ENCODE measurements at regions not wholly inside any gene's neighbourhood (a gene's known extent, or its start where the extent isn't known, plus 50 kb on each side); places are given as distances from the start of the nearest gene placed in this dataset.
"Not testable (repeated sequence)": the region's sequence is repeated elsewhere in the genome, so short reads cannot be mapped to it uniquely, and the experiment has no call there.

DNA sequence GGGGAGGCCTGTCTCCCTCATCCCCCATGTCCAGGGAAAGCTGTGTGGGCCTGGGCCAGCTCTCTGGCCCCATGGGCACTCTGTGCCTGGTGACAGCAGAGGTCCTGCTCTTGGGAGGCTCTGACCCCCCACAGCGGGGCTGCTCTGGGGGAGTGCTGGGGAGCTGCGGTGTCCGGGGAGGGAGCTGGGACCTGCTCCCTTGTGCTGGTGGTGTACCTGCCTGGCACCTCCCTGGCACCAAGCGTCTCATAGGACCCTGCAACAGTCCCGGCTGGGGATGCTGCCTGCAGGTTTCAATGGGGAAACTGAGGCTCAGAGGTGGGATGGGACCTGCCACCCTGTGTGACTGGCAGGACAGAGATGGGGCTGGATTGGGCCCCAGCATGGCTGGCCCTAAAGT, 111.3 kb downstream of the KIF26A start:
- DNase-seq (ENCODE audit: low read depth, low spot score) = no peak

DNA sequence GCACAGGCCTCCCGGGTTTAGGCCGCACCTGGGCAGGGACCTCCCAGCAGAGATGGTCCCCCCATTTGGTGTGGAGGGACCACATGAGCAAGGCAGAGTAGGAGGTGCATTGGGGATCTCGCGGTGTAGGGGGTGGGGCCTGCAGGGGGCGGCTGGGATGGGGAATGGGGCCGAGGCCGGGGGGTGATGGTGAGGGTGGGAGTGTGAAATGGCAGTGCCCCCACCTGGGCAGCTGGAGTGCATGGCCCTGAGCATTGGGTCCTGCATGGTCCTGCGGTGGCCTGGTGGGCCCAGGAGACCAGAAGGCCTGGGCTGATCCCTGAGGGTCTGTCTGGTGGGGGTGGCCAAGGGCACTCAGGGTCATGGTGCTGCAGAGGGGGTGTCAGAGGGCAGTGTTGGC, 111.8 kb downstream of the KIF26A start:
- DNase-seq (ENCODE audit: low read depth, low spot score) = no peak

DNA sequence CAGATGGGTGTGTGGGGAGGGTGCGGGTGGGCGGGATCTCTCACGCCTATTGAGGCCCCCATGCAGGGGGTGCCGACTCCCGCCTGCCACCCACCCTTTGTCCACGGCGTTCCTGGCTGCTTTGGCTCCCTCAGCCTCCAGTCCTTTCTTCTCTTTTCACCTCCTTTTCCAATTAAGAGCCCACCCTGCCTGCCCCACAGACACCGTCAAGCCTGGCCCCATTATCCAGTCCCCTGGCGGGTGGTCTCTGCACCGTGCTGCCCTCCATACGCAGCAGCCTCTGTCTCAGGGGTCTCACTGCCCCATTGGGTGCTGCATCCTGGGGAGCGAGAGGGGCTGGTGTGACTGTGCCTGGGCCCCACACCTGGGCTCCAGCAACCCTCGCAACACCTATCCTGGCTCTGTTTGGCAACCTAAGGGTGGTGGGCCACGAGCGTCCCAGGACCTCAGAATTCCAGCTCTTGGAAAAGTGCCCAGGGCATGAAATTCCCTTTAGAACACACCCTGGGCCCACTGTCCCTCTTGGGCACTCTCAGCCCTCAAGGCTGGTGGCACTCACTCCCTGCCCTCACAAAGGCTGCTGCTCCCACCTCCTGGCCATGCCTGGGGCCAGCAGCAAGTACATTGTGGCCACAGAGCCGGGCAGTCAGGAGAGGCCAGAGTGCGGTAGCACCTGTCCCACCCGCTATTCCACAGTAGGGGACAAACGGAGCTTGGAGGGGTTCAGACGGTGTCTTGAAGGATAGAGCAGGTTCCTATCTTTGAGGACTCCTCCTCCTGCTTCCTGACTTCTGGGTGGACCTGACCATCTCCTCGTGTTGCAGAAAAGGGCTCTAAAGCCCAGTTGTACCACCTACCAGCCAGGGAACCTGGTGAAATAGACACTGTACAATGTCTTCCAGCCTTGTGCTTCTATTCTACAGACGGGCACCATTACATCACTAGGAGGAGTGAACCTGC, 114.1 kb downstream of the KIF26A start:
- DNase-seq (ENCODE audit: low read depth, low spot score) = no peak

DNA sequence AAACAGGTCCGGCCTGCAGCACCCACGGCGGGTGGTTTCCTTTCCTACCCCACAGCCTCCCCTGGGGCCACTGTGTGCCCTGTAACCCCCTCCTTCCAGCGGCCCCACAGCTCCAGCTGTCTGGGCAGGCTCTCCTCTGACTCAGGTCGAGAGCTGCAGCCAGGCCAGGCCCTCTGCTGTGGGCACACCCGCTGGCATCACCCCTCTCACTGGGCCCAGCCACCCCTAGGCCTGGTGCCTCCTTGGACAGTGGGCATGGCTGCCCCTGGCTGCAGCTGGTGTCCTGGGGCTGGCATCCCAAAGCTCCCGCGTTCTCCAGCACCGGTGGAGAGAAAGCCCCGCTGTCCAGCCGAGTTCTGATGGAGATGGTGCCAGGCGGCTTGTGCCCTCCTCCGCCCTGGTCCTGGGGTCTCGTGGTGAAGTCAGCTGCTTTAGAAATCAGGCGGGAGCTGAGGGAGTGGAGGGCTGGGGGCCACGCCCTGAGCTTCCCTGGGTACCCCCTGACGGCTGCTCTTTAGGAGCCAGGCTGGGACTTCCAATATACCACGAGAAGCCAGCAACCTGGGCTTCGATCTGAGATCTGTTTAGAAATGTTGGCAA, 114.9 kb downstream of the KIF26A start:
- DNase-seq (ENCODE audit: low read depth, low spot score) = no peak

DNA sequence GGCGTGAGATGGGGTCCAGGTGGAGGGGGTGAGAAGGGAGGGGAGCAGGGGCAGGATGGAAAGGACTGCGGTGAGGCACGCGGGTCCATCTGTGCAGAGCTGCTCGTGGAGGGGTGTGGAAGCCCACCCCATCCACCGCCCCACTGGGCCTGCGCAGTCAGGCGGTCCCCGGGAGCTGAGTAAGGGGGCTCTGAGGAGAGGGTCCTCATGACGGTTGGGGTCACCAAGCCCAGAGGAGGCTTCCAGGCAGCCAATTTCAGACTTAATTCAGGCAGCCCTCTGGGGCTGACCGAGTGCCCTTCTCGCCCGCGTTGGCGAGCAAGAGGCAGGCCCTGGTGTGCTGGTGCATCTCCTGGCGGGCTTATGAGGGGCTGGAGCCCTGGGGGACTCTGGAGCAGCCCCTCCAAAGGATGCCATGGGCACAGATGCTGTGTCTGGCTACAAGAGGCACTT, 115.5 kb downstream of the KIF26A start:
- no peak for DNase-seq (ENCODE audit: low read depth, low spot score)

DNA sequence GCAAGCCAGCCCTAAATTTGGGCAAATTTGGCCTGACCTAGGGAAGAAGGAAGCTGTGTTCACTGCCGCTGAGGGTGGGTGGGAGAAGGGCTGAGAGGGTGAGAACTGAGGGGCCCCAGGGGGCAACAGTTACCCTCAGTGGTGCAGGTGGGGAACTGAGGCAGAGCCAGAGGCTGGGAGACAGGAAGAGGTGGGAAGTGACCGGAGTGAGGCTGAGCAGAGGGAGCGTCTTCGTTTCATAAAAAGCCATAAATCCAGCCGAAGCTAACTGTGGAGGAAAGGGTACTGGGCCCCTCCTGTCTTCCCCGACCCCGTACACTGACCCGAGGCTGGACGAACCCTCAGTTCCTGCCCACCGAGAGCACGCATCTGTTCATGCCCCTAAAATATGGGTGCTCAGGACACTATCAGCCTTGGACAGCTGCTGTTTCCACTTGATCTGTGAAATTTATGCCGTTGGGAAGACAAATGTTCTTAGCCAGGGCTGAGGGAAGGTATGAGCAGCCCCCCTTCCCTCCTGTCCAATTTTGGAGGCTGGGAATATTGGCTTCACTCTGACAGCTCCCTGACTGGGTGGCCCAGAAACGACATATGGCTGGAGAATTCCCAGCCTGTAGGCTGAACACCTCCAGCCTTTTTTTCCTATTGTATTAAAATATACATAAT, 116.5 kb downstream of the KIF26A start:
- DNase-seq (ENCODE audit: low read depth, low spot score) = no peak

DNA sequence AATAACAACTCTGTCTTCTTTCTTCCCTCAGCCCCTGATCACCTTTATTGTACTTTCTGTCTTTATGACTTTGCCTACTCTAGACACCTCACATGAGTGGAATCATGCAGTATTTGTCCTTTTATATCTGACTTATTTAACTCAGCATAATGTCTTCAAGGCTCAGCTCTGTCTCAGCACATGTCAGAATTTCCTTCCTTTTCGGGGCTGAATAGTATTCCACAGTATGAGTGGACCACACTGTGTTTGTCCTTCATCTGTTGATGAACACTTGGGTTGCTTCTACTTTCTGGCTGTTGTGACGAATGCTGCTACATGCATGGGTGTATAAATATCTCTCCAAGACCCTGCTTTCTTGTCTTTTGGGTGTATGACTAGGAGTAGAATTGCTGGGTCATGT, 117.6 kb downstream of the KIF26A start:
- no peak for DNase-seq (ENCODE audit: low read depth, low spot score)

DNA sequence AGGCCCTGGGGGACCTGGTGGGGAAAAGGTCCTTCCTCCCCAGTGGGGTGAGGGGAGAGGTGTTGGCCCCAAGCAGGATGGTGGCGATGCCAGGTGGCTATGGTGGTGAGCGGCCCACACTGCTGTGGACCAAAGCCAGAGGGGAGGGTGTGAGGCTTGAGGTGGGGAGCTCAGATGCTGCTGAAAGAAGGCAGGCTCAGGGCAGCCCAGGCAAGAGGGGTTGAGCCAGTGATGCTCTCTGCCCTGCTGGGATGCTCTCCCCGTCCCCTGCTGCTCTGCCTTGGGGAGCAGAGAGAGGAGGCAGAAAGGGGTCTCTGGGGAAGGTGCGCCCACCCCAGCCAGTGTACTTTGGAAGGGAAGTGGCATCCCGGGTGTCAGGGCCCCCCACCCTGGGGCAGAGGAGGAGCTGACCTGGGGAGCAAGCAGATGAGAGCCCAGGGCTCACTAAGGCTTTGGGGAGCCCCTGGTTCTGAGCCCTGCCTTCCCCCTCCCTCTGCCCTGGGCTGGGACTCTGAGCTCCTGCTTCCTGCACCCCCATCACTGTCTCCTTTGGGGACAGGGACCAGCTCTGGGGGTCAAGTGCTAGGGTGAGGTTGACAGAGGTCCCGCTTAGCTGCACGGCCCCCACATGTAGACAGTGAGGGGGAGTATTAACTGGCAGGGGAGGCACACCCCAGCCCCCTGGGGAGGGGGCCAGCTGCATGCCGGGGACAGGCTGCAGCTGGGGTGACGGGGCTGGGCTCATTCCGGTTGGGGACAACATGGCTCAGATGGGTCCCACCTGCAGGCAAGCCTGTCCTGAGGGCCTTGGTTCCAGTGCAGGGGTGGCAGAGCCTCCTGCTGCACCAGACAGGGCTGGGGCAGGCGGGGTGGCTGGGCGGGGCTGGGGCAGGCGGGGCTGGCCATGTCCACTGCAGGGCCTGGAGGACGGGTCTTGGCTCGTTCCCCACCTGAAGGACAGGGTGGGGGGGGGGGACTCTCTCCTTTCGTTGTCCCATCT, 124.4 kb downstream of the KIF26A start:
- DNase-seq (ENCODE audit: low read depth, low spot score) = no peak

DNA sequence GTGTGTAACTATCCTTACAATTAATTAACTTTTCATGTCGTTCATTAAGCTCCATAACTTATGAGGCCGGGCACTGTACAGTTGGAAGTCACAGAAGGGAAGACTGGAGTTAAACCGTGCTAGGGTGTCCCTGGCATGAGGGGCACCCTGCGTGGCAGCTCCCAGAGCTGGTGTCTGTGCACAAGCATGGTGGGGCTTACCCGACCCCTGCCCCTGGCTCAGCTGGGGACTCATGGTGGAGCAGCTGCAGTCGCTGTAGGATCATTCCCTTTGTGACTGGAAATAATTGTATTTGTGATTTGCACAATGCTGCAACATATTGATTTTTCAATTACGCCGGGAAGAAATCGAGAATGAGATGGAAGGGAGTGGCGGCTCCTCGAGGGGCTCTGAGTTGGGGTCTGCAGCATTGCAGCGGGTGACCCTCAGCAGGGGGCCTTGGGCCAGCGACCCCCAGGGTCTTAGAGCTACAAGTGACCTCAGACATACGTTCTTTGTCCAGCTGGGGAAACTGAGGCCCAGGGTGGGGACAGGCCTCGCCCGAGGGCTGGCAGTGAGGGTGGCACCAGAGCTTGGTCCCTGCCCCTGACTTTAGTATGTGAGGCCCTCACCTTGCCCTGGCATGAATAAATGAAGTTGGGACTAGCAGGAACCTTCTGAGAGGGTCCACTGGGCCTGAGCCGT, 125.4 kb downstream of the KIF26A start:
- DNase-seq (ENCODE audit: low read depth, low spot score) = no peak

DNA sequence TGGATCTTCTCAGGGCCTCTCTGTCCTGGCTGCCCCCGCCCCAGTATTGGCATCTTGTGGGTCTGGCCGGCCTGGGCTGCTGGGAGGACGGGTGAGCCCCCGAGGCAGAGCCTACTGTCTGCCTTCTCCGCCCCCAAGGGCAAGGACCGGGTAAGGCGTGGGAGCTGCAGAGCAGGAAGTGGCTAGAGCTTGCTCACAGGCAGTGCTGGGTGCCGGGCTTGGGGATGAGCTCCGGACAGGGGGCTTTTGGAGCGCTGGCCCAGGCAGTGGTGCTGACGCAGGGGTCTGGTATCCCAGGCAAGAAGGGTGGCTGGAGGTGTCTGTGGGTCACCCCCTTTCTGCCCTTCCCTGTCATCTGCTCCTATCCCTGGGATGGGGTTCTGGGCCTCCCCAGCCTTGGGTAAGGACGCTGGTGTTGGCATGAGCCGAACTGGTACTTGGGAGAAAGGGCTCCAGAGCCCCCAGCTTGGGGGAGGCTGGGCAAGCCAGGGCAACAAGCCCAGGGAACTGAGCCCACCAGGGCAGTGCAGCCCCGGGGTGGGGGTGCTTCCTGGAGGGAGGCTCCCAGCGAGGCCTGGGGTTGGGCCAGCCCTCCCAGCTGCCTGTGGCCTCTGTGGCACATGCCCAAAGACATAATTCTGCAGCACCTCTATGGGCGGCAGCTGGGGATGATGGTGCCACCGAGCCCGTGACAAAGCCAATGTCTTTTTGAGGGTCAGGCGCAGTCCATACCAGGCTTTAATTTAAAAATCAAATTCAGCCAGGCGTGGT, 126.3 kb downstream of the KIF26A start:
- DNase-seq (ENCODE audit: low read depth, low spot score) = no peak

DNA sequence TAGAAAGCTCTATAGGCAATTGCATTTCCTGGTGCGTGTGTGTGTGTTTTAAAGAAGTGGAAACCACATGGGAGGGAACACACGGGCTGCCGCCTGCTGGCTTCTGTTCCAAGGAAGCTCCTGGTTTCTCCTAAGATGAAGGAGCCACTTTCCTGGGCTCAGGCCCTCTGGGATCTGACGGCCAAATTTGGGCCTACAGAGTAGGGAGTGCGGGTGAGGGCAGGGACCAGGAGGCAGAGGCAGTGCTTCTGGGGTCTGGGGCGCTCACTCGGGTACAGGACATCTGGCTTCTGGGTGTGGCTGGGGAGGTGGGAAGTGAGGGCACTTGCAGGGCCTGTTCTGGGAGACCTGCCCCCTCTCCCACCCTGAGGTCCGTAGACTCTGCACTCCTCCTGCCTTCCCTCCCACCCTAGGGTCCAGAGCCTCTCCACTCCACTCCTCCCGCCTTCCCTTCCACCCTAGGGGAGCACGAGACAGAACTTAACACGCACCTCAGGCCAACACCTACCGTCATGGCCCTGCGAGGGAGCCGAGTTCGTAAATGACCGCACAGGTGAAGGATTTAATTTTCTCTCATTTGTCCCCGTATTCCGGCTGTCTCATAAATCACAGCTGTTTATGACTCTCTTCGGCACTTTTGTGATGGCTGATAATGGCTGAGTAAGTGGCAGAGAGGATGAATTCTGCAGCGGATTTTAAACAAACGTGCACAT, 127.7 kb downstream of the KIF26A start:
- DNase-seq (ENCODE audit: low read depth, low spot score) = no peak

DNA sequence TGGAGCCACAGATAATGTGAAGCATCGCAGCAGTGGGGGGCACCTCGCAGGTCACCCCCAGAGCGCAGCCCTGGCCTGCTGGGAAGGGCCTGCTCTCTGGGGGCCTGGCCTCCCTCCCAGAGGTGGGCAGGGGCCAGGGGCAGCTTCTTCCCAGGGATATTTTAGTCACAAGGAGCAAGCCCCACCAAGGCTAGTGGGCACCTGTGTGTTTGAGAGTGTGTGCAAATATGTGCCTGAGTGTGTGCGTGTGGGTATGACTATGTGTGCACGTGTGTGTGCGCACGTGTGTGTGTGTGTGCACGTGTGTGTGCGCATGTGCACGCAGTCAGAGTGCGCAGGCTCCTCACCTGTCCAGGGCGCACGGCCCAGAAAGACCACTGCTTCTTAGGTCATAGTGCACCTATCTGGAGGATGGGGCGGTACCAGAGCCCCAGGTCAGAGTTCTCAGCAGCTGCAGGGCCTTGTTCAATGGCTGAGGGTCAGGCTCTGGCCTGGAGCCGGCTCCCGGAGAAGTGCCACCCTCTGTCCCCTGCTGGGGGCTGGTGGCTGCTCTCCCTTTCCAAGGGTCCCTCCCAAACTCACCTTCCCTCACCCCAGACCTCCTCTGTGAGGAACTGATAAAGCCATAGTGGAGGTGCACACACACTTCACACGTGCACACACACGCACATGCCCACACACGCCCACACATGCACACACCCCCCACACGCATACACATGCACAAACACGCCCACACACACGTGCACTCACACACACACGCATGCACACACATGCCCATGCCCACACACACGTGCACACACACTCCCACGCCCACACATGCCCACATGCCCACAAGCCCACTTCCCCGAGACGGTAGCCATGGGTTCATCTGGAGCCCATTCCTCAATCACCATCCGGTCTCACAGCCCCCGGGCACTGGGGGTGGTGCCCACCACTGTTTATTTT, 128.5 kb downstream of the KIF26A start:
- DNase-seq (ENCODE audit: low read depth, low spot score) = no peak

DNA sequence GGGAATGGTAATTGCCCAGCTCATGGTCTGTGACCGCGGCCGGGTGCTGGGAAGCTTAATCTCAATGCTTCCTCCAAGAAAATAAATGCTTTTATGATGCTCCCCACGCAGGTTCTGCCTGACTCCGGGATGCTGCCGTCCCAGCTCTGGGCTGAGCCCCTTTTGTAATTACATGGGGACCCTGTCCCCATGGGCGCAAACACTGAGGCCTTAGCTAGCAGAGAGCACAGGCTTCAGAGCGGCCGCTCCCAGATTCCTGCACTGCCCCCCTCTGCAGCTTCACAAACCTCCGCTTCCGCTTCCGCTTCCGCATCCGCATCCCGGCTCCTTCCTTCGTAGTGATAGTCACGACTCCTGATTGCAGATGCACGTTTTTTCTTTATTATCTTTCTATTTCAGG, 129.5 kb downstream of the KIF26A start:
- no peak for DNase-seq (ENCODE audit: low read depth, low spot score)

DNA sequence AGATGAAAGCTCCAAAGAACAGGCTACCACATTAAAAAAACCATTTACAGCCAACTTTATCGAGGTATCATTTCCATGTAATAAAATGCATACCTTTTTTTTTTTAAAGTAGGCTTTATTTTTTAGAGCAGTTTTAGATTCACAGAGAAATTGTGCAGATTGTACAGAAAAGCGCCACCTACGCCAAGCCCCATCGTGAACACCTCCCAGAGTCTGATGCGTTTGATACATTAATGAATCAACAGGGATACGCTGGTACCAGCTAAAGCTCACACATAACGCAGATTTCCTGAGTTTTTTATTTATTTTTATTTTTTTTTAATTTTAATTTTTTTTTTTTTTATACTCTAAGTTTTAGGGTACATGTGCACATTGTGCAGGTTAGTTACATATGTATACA, 129.9 kb downstream of the KIF26A start:
- no peak for DNase-seq (ENCODE audit: low read depth, low spot score)

DNA sequence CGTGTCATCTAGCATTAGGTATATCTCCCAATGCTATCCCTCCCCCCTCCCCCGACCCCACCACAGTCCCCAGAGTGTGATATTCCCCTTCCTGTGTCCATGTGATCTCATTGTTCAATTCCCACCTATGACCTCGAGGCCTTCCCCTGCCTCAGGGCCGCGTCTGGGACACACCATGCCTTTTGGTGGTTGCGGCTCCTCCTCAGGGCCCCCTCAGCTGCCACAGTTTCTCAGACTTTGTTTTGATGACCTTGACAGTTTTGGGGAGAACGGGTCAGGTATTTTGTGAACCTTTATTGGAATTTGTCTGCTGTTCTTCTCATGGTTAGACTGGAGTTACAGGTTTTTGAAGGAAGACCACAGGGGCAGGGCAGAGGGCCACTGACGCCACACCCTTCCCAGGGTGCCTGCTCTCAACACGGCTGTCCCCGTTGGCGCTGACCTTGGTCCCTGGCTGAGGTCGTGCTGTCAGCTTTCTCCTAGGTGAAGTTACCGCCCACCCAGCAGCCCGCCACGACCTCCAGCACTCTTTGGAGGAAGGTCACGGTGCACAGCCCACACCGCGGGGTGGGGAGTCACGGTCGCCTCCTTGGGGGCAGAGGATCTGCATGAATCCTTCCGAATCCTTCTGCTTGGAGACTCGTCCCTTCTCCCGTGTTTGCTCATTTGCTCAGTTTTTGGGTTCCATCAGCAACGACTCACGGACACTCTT, 130.5 kb downstream of the KIF26A start:
- DNase-seq (ENCODE audit: low read depth, low spot score) = no peak

DNA sequence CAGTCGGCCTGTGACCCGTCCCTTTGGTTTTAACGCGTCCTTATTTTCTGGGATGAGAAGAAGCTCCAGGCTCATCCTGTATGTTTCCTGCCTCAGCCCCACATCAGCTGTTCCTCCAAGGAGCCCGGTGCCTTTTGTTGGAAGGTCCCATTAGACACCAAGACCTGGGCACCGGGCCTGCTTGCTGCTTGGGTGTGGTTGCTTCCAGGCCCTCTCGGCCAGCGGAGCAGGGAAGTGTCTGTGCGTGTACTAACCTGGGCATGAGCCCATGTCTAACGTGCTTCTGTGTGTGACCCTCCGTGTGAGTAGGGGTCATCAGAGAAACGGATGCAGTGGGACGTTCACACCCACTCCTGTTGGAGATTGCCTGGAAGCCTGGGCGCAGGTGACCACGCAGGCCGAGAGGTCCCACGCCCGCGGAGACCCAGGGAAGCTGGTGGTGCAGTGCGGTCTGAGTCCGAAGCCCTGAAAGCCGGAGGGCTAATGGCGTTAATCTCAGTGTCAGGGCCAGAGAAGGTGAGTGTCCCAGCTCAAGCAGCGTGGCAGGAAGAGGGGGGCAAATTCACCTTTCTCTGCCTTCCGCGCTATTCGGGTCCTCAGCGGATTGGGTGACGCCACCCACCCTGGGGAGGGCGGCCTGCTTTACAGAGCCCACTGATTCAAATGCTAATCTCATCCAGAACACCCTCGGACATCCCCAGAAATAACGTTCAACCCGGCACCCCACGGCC, 131.3 kb downstream of the KIF26A start:
- not testable (repeated sequence) for DNase-seq (ENCODE audit: low read depth, low spot score)

DNA sequence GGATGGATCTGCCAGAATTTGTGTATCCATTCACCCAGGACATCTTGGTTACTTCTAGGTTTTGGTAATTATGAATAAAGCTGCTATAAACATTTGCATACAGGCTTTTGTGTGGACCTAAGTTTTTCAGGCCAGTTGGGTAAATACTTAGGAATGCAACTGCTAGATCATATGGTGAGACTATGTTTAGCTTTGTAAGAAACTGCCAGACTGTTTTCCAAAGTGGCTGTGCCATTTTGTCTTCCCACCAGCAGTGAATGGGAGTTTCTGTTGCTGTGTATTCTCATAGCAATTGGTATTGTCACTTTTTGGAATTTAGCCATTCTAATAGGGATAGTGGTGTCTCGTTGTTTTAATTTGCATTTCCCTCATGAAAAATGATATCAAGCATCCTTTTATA, 133.0 kb downstream of the KIF26A start:
- DNase-seq (ENCODE audit: low read depth, low spot score) = no peak

All from ELF-1 (cell line).